Kidney epithelial cell (primary cell): ENCODE measurements at regions not wholly inside any gene's neighbourhood (a gene's known extent, or its start where the extent isn't known, plus 50 kb on each side); places are given as distances from the start of the nearest gene placed in this dataset.

Experiments
- DNase-seq: peaks from one replicate; pipeline ENCODE4 v3.0.0-alpha.2; 2010; ENCODE audit warnings: low read depth
- H3K27me3 ChIP-seq: 2 replicates; pipeline ENCODE4 v1.6.0; 2011; ENCODE audit warnings: low read length; ENCODE audit not compliant: control insufficient read depth, insufficient read depth
- H3K36me3 ChIP-seq: 2 replicates; pipeline ENCODE4 v1.5.1; 2011; ENCODE audit warnings: low read length; ENCODE audit not compliant: control insufficient read depth, insufficient read depth
- H3K4me3 ChIP-seq: 2 replicates; pipeline ENCODE4 v1.5.1; 2011; ENCODE audit warnings: low read depth, mild to moderate bottlenecking, control low read depth, low read length
- TF ChIP-seq, protein P1 (sequence below): IDR thresholded peaks from 2 replicates; pipeline ENCODE4 v1.5.1; 2011; ENCODE audit warnings: mild to moderate bottlenecking, moderate library complexity, low read length, control low read depth, inconsistent platforms; ENCODE audit not compliant: insufficient read depth, poor library complexity, severe bottlenecking

DNA sequence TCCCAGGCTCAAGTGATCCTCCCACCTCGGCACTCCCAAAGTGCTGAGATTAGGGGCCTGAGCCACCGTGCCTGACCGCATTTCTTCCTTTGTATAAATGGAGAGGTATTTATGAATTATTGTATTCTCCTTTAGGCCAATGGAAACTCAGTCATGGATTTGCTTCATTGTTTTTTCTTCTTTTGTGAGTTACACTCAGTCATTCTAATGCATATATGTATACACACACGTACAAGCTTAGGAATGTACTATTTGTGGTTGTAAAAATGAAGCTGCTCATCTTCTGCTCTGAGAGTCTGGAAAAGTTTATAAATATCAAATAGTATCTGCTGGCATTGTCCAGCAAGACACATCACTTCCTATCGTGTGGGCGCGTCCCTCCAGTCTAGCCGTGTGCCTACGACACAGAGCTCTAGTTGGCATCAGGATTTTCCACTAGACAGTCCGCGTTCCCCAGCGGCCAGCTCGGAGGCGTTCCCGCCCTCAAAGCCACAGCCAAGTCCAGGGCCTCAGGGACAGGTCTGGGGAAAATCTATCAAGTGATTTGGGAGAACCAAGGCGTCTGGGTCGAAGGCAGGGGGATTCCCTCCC lies 215.2 kb downstream of the NFATC2 start:
- H3K36me3 ChIP-seq: no peaks in the 10 kb centered on the region
- no peaks in the 10 kb centered on the region for H3K27me3 ChIP-seq
- no peak for DNase-seq
- H3K4me3 ChIP-seq: no peak overlapping the region
- TF ChIP-seq, protein P1, sequence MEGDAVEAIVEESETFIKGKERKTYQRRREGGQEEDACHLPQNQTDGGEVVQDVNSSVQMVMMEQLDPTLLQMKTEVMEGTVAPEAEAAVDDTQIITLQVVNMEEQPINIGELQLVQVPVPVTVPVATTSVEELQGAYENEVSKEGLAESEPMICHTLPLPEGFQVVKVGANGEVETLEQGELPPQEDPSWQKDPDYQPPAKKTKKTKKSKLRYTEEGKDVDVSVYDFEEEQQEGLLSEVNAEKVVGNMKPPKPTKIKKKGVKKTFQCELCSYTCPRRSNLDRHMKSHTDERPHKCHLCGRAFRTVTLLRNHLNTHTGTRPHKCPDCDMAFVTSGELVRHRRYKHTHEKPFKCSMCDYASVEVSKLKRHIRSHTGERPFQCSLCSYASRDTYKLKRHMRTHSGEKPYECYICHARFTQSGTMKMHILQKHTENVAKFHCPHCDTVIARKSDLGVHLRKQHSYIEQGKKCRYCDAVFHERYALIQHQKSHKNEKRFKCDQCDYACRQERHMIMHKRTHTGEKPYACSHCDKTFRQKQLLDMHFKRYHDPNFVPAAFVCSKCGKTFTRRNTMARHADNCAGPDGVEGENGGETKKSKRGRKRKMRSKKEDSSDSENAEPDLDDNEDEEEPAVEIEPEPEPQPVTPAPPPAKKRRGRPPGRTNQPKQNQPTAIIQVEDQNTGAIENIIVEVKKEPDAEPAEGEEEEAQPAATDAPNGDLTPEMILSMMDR: no peak

DNA sequence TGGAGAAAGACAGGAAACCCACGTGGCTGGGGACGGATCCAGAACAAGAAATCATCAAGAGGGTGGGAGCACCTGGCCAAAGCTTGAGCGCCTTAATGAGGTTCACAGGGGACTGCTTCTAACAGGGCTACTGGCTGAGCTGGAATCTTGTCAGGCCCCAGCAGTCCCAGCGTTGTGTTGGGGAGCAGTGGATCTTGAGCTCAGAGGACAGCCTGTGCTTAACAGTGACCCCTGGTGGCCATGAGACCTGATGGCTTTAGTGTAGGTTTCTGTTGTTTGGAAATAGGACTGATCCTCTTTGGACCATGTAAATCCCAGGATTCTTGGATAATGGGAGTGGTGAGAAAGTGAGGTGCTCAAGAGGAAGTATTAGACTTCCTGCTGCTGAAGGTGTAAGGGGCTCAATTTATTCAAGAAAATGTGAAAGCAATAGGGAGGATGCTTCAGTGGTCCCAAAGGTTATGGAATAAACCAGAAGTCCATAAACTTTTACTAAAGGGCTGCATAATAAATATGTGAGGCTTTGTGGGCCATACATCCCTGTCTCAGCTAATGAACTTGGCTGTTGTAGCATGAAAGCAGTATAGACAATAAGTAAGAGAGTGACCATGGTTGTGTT lies 216.2 kb downstream of the NFATC2 start:
- Histone ChIP-seq H3K36me3 (no peaks in the 10 kb centered on the region), H3K27me3 (no peaks in the 10 kb centered on the region), H3K4me3 (no peak overlapping the region)
- no peak for DNase-seq
- TF ChIP-seq, protein P1: peak; percentile 60

DNA sequence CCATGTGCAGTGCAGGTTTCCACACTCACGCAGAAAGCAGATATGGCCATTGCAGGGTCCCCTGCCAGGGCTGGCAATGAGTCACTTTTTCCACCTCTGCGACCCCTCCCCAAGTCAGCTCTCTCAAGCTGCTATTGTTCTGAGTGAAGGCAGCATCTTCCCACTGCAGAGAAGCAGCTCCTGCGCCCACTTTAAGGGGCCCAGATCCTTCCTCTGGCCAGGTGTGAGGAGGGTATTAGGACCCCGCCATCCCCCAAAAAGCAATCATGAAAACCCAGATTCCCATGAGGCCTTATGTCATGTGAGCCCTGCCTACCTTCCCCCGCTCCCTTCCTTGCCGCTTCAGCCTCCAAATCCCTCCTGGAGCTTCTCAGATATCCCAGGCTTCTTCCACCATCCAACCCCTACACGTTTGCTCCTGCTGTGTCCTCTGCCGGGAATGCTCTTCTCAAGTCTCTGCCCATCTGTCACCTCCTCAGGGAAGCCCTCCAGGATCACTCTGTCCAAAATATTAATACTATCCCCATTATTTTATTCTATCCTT lies 220.3 kb downstream of the NFATC2 start:
- TF ChIP-seq, protein P1: no peak
- no peaks in the 10 kb centered on the region for H3K27me3 ChIP-seq
- DNase-seq: no peak
- H3K4me3 ChIP-seq: no peak overlapping the region
- no peaks in the 10 kb centered on the region for H3K36me3 ChIP-seq

DNA sequence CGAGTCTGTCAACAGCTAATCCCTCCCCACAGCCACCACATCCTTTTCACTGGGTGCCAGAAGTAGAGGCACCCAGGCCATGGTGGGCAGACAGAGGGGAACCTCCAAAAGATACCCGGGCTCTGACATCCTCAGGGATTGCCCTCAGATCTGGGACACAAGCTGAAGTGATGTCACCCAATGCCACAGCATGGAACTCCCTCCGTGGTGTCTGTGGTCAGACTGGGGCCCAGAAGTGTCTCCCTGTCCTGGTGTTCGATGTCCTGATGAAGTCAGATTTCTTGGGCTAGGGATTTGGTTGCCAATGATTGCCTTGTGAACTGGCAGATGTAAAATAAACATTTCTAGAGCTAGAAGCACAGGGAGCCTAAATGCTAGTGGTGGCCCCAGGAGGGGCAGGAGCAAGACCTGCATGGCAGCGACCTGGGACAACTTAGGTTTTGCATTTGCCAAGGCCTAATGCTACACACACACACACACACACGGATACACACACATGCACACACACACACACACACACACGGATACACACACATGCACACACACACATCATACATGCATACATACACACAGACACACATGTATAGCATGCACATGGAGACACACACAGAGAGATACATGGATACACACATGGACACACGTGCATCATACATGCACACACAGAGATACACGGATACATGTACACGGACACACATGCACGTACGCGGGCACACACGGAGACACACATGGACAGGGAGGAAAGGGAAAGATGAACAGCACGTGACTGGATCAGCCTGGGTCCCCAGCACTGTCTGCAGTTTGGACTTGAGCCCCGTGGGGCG lies 221.0 kb downstream of the NFATC2 start:
- H3K36me3 ChIP-seq: no peaks in the 10 kb centered on the region
- no peak for DNase-seq
- TF ChIP-seq, protein P1: no peak

DNA sequence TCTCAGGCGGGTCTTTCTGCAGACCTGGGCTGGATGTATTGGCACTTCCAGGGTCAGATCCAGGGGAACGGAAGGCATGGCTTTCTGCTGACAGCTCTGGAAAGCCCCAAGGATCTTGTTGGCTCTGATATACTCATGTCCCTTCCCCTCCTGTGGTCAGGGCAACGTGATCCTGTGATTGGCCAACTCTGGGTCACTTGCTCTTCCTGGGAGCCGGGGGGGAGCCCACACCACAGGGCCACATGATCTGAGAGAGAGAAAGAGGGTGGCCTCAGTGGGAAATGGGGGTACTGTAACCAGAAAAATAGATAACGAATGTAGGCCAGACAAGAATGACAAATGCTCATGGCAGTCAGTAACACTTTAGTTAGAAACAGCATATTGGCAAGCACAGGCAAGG lies 223.0 kb downstream of the NFATC2 start:
- H3K4me3 ChIP-seq: no peak overlapping the region
- H3K36me3 ChIP-seq: no peaks in the 10 kb centered on the region
- TF ChIP-seq, protein P1: no peak

More for the DNA sequence above, 221.0 kb downstream of the NFATC2 start:
- H3K4me3 ChIP-seq: no peak overlapping the region
- no peaks in the 10 kb centered on the region for H3K27me3 ChIP-seq

More for the DNA sequence above, 223.0 kb downstream of the NFATC2 start:
- H3K27me3 ChIP-seq: no peaks in the 10 kb centered on the region
- no peak for DNase-seq
